C4-2B (cell line): ENCODE measurements at regions not wholly inside any gene's neighbourhood (a gene's known extent, or its start where the extent isn't known, plus 50 kb on each side); places are given as distances from the start of the nearest gene placed in this dataset.
"Not testable (repeated sequence)": the region's sequence is repeated elsewhere in the genome, so short reads cannot be mapped to it uniquely, and the experiment has no call there.

Experiments
- H3K27ac ChIP-seq: fragments of 450-650 bp; 2 replicates; pipeline ENCODE4 v1.5.1; 2017
- ZFX ChIP-seq: fragments of 450-650 bp; IDR thresholded peaks from 2 replicates; pipeline ENCODE4 v1.6.1; 2017
- TF ChIP-seq, protein P1 (sequence below): fragments of 450-650 bp; conservative IDR thresholded peaks from 2 replicates; pipeline ENCODE4 v1.5.1; 2017; ENCODE audit warnings: mild to moderate bottlenecking

- no peak for TF ChIP-seq ZFX
- TF ChIP-seq, protein P1, sequence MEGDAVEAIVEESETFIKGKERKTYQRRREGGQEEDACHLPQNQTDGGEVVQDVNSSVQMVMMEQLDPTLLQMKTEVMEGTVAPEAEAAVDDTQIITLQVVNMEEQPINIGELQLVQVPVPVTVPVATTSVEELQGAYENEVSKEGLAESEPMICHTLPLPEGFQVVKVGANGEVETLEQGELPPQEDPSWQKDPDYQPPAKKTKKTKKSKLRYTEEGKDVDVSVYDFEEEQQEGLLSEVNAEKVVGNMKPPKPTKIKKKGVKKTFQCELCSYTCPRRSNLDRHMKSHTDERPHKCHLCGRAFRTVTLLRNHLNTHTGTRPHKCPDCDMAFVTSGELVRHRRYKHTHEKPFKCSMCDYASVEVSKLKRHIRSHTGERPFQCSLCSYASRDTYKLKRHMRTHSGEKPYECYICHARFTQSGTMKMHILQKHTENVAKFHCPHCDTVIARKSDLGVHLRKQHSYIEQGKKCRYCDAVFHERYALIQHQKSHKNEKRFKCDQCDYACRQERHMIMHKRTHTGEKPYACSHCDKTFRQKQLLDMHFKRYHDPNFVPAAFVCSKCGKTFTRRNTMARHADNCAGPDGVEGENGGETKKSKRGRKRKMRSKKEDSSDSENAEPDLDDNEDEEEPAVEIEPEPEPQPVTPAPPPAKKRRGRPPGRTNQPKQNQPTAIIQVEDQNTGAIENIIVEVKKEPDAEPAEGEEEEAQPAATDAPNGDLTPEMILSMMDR: no peak
- peak overlapping the region; percentile 43; the same call in 1 of the 2 replicates for H3K27ac ChIP-seq
These were observed 1885.4 kb upstream of the CELF4 start for GRCh38 chr18:39450958-39451357.

DNA sequence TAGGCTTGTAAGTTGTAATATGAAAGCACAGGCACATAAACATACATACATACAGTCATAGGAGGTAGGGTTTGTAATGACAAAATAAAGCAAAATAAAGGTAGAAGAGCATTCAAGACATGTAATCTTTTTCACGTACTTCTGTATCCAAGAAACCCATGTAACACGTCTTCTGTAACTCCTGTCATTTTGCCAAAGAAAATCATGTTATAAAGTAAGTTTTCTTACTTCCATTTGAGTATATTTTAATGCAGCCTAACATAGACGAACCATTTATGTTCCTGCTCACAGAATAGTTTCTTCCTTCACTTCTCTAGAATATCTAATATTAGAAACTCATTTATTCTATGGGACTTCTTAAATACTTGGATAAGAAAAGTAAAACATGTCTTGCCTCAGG, 1884.0 kb upstream of the CELF4 start:
- H3K27ac ChIP-seq: no peak overlapping the region
- TF ChIP-seq ZFX: no peak
- TF ChIP-seq, protein P1: no peak

GRCh38 chr18:39448942-39449341, 1883.3 kb upstream of the CELF4 start:
- TF ChIP-seq ZFX: no peak
- TF ChIP-seq, protein P1: no peak
- H3K27ac ChIP-seq: no peak overlapping the region

DNA sequence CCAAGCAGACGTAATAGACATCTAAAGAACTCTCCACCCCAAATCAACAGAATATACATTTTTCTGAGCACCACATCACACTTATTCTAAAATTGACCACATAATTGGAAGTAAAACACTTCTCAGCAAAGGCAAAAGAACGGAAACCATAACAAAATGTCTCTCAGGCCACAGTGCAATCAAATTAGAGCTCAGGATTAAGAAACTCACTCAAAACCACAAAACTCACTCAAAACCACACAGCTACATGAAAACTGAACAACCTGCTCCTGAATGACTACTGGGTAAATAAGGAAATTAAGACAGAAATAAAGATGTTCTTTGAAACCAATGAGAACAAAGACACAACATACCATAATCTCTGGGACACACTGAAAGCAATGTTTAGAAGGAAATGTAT, 1879.4 kb upstream of the CELF4 start:
- H3K27ac ChIP-seq: not testable (repeated sequence)

- no peak for TF ChIP-seq ZFX
- TF ChIP-seq, protein P1: no peak
- no peak overlapping the region for H3K27ac ChIP-seq
These were observed 1876.0 kb upstream of the CELF4 start for GRCh38 chr18:39441648-39442047.

DNA sequence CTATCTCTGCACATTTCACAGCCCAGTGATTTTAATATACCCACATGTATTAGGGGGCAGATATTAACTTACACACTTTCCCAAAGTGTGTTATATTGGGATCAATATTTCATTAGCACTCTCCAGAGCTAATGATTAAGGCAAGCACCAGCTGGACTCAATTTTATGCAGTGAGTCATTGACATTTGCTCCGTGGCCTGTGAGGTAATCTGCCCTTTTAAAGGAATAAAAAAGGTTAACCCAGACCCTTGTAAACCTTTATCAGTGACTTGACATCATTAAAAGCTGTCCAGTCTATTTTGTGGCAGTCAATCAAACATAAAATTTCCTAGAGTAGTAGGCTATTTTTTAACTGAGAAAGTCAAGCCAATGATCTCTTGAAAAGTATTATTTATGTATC, 1870.4 kb upstream of the CELF4 start:
- no peak for TF ChIP-seq ZFX
- TF ChIP-seq, protein P1: no peak
- H3K27ac ChIP-seq: no peak overlapping the region

GRCh38 chr18:39435209-39435608, 1869.6 kb upstream of the CELF4 start:
- TF ChIP-seq, protein P1: no peak
- TF ChIP-seq ZFX: no peak
- no peak overlapping the region for H3K27ac ChIP-seq

- TF ChIP-seq ZFX: no peak
- TF ChIP-seq, protein P1: no peak
- H3K27ac ChIP-seq: no peak overlapping the region
These were observed 1868.8 kb upstream of the CELF4 start for GRCh38 chr18:39434223-39434920.
